Stimulated activated CD4-positive, alpha-beta T cell treated with anti-CD3 and anti-CD28 coated beads, Interleukin-4, amount 100 ng/mL, for 48 hours (primary cell): ENCODE measurements at regions not wholly inside any gene's neighbourhood (a gene's known extent, or its start where the extent isn't known, plus 50 kb on each side); places are given as distances from the start of the nearest gene placed in this dataset.

ENCODE experiments used
- DNase-seq, 2 donors: peaks; one replicate each; pipeline ENCODE4 v3.0.0-alpha.2; 2020; ENCODE audit warnings: low read depth in 2 of 2

DNA sequence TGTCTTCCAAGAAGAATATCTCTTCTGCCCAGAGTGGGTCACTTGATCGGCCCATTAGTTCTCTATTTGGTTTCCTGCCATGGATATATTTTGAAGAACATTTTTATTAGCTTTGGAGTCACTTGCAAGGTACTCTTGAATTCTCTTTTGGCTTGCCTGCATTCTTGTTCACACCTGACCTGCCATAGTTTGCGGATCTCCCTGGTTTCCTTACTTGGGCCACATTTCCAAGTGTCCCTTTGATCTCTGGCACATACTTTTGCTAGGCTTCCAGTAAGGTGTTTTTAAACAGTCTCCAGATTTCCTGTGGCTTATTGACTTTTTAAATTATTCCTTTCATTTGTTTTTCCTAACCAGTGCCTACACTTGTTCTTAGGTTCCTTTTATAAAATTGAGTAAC is 488.5 kb upstream of the MDFIC2 start:
- DNase-seq, result no peak

DNA sequence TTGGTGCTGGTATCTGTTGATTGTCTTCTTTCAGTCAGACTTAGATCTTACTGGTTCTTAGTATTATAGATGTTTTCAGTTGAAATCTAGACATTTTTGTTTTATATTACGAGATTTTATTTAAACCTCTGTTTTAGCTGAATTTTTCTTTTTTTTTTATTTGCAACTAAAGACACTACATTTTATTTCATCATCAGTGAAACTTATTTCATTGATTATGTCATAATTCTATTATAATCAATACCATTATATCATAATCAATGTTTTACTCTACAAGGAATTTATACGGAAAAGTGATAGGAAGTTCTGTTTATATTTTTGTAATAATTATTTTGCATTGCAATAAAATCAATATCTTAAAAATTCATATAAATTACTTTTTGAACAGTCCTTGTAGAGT is 477.4 kb upstream of the MDFIC2 start:
- no peak for DNase-seq

DNA sequence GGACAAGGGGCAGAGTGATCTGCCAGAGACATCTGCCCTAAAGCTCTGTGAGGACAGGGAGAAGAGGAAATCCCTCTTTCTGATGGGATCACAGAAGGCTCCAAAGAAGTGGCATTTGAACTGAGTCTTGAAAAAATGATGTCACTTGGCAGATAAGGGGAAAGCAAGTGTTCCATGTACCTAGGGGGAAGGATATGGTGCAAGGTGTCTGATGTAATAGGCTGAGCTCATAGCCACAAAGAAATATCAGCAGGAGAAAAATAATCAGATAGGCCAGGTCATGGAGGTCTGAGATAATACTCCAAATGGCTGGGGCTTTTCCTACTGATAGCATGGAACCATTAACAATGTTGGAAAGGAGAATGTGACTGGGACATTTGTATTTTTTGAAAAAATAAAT is 468.4 kb upstream of the MDFIC2 start:
- DNase-seq, result no peak

DNA sequence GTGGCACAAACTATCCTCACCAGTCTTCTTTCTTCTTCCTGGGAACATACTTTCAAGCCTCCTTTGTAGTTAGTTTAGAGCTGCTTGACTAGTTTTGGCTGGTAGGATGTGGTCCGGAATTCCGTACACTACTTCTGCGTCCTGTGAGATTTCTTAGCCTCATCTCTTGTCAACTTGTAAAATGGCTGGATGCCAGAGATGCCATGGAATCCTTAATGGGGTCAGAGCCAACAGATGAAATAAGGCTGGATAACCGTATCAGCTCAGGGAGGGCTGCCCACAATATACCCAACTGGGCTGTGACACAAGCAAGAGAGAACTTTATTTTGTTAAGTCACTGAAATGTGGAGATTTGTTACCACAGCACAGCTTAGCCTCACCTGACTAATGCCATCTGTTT is 466.9 kb upstream of the MDFIC2 start:
- no peak for DNase-seq

DNA sequence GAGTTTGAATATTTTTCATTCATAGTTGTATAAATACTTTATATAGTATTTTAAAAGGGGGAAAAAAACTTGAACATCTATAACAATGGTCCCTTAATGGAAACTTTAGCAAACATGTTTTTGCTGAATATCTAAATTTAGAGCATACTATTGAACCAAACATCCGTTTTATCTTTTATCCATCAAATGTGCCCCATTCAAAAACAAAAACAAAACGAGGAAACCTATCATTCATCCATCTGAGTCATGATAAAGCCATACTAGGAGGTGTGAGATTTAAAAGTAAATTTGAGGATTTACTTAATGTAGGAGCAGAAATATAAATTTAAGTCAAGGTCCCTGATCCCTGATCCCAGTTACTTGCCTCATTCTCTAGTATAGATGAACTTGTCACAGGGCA is 463.6 kb upstream of the MDFIC2 start:
- no peak for DNase-seq

DNA sequence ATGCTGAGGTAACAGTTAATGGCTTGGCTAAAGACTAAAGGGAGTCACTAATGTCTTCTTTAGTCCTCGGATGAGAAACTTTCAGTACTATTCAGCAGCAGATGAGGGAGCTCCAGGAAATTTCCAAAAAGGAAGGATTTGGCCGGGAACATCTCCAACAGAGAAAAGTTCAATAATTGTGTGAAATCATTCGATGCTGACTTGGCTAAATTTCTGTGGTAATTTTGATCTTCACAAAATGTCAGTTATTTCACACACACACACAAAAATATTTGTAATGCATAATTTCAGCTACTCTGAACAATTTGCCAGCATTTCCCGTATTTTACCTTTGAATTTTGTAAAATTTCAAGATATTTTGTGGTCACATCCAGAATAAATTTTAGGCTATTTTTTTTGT is 462.8 kb upstream of the MDFIC2 start:
- DNase-seq, result no peak

DNA sequence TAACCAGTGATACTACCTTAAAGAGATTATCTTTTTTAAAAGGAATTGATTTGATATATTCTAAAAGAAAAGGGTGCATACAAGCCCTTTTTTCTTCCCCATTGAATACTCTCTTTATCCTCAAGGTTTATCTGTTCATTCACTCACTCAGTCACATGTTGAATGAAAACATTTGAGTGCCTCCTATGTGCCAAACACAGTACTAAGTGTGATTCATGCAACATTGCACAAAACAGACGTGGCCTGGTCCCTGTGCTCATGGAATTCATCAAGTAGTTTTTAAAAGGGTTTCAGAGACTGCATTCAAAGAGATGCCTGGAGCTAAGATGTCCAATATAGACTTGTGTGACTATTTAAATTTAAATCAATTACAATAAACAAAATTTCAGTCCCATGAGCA is 462.2 kb upstream of the MDFIC2 start:
- DNase-seq, result no peak

DNA sequence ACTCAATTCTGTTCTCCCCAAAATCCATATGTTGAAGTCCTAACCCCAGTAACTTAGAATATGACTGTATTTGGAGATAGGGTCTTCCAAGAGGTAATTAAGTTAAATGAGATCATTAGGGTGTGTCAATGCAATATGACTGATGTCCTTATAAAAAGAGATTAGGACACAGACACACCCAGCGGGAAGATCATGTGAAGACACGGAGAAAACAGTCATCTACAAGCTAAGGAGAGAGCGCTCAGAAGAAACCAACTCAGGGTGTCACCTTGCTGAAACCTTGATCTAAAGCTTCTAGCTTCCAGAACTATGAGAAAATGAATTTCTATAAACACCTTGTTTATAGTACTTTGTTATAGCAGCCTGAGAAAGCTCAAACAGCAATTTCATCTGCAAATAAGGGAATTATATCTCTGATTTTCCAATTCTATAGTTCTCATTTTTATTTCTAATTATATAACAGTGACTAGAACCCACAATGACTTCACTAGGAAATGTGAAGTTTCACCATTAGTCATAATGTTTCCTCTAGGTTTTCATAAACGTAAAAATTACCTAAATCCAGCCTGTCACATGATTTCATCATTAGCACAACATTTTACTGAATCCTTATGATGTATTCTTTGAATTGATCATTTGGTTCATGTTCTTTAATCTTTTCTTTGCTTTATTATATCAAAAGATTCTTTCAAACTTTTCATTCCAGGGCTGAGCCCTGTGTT is 459.1 kb upstream of the MDFIC2 start:
- DNase-seq, result no peak

DNA sequence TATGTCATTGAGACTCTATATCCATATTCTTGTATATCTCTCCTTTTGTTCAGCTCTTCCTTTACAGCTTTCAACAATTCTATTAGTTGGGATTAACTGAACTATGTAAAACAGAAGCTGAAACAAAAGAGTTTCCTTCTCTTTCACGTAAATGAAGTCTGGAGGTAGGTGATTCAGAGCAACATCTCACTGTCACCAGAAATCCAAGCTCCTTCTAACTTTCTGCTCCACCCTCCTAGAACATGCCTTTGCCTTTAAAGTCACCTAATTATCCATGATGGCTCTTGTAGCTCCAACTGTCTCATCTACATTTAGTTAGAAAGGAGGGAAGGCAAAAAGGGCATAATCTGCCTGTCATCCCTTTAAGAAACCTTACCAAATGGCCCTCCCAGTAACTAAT is 458.2 kb upstream of the MDFIC2 start:
- no peak for DNase-seq

DNA sequence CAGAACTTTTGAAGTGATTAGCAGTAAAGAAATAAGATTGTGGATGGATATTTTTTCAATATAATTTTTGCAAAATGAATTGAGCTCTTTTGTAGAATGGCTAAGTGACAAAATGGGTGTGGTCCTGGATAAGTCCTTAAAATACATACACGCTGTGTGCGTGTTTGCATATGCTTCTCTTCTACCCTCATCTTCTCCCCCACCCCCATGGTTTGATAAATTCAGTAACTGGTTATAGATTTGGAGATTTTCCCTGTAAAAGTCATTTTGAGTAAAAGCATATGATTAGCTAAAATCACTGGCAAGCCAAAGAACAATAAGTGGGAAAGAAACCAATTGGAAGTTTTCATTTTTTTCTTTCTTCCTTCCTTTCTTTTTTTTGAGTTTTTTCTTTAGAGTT is 453.9 kb upstream of the MDFIC2 start:
- no peak for DNase-seq

DNA sequence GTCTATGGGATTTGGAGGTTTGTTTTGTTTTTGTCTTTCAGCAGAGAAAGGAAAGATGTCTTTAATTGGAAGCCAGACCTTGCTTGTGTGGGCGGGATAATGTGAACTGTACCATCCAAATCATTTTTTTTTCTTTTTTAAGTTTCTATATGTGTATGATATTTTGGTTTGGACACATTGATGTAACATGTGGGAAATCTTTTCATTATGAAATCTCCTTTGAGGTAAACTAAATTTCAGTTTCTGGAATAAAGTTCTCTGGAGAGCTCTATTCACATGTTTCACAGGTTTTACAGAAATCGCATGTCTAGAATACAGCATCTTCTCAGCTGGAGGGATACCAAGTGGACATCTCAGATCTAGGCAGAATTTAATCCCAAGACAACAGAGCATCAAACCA is 451.5 kb upstream of the MDFIC2 start:
- no peak for DNase-seq

DNA sequence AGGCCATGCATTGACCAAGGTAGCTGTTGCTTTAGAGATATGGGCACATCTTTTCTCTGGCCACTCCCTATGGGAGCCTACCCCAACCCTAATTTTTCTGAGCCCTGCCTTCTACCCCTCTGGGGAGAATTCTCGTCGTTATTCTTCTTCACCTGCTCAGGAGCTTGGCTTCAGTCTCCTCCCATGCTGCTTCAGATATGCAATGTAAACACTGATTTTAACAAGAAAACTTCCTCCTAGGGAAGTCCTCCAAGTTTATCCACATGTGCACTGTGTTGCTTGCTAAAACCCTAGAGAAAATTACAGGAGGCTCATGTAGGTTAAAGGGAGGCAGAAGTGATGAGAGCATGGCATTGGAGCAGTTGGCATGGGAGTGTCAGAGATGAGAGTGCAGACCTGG is 445.2 kb upstream of the MDFIC2 start:
- DNase-seq, result no peak

DNA sequence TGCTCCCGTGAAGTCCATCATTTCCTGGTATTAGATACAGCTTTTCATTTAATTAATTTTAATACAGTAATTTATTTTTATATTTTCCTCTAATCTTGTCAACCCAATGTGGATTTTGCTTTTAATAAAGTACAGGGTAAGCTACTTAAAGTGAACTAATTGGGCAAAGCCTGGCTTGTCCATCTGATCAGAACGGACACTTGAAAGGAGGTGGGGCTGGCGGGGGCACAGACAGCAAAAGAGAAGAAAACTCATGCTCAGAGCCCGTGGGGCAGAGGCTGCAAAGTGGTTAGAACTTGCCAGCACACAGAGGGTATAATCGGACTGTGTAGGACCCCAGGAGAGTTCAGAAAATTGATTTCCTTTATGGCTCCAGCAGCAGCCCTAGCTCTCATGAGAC is 443.1 kb upstream of the MDFIC2 start:
- DNase-seq, result no peak

DNA sequence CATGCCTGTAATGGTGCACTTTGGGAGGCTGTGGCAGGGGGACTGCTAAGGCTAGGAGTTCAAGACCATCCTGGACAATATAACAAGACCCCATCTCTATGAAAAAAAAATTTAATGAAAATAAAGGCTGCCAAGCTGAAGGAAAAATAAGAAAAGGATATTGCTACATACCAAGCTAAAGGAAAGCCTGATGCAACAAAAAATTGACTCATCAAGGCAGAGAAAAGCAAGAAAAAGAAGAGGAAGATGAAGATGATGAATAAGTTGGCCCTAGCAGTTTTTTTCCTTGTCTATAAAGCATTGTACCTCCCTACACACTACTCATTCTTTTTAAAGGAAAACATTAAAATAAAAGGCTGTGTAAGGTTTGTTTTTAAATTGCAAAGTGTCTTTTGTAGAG is 441.9 kb upstream of the MDFIC2 start:
- no peak for DNase-seq

DNA sequence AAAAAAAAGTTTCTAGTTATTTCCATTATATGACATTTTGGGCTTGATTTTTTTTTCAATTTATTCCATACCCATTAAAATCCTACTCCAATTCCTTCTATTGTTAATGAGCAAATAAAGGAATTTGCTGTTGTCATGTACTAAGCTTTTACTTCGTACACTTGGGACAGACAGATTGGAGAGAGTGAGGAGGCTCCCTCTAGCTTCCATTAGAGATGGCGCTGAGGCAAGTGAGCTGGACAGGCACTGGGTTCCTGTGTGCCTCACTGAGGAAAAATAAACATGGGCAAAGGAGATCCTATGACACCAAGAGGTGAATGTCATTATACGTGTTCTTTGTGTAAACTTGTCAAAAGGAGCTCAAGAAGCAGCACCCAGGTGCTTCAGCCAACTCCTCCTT is 441.1 kb upstream of the MDFIC2 start:
- no peak for DNase-seq

DNA sequence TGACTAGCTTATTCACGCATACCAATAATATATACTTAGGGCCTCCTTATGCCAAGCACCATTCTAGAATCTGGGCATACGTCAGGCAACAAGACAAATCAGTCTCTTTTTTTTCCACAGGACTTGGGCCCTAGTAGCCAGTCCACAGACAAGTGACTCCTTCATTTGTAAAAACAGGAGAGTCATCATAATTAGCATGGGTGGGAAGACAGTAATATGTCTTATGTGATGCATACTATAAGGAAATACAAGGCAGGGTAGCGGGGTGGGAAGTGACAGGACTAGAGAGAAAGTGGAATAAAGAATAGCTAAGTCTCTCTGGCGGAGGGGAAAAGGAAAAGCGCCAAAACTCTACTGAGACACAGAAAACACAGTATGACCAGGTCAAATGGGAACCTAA is 439.6 kb upstream of the MDFIC2 start:
- DNase-seq, result no peak

DNA sequence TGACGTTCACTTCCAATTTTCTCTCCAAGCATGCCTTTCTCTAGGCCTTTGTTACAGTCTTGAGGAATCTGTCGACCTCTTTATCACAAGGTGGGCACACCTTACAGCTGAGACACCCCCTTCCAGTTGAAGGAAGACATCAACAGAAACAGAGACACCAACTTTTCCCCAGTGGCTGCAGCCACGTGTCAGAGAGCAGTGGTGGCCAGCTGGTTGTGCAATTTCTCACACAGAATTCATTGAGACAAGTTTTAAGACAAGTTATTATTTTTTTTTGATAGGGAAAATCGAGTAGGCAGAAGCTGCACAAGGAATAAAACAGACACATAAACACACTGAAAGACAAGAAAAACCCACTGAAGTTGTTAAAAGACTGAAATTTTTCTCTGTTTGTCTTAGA is 436.7 kb upstream of the MDFIC2 start:
- no peak for DNase-seq

DNA sequence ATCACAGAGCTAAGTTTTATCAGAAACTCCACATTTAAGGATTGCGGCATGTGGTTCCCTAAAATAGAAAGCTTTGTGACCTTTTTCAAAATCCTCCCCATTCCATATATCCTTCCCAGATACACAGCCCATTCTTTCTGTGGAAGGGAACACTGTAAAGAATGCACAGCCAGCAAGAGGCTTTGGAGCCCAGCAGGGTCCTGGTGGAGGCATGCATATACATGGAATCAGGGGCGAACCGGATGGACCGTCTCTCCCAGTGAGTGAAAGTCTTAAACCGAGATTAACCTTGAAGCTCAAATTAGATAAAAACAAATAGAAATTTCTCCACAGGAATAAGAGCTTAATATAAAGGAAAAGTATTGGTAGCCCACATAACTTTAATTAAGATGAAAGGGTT is 436.2 kb upstream of the MDFIC2 start:
- no peak for DNase-seq

DNA sequence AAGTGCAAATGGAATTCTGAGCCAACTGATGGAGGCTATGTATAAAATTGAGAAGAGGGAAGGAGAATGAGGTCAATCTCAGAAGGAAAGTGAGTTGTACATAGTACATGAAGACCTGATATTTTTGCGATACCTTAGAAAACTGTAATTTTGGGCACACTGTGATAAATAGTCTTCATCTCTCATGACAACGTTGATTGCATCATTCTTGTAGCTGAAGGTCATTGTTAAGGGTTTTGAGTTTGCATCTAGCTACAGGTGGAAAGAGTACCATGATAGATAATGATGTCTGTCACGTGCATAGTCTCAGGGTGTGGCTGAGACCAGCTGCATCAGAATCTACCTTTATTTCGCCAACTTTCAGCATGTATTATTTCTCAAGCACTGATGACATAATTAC is 435.4 kb upstream of the MDFIC2 start:
- DNase-seq, result no peak

DNA sequence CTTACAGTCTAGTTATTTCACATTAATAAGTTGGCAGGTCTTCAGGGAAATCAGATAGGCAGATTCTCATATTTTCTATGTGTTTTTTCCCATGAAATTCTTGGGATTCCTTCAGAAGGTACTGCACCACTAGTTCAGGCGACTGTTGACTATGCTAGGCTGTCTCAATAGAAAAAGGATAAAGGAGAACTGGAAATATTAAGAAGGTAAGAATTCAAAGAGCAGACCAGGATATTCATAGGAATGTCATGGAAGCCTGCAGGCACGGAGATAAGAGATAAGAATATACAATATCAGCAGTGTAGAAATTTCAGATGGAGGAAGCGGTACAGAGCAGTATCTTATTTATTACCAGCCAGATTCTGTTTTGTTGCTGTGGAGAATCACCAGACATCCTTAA is 432.1 kb upstream of the MDFIC2 start:
- DNase-seq, result no peak

DNA sequence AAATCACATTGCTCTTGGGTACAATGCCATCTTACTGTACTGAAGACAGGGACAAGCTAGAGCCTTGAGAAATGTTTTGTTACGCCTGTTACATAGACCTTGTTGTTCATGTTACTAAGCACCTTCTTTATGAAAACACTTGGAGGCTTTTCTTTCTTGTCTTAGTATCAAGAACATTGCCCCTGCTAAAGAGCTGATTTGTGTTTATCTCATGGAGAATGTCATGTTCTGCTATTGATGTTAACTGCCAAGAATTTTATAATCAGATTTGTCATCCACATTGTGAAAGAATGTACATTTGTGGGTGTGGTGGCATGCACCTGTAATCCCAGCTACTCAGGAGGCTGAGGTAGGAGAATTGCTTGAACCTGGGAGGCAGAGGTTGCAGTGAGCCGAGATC is 431.3 kb upstream of the MDFIC2 start:
- no peak for DNase-seq

DNA sequence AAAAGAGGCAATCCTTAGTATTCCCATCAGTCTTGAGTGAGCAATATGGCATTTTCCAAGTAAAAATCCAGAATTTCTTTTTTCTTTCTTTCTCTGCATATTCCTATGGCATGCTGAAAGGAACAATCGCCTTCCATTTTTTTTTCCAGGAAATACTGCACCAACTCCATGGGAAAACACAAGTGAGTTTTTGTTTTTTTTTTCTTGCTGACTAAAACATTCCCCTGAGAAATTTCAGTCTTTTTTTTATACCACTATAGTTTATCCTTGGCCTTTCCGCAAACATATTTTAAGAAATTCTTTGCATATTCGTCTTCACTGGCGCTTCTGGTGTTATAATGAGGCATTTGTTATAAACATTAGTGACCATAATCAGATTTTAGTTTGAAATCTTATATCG is 429.6 kb upstream of the MDFIC2 start:
- DNase-seq, result no peak

DNA sequence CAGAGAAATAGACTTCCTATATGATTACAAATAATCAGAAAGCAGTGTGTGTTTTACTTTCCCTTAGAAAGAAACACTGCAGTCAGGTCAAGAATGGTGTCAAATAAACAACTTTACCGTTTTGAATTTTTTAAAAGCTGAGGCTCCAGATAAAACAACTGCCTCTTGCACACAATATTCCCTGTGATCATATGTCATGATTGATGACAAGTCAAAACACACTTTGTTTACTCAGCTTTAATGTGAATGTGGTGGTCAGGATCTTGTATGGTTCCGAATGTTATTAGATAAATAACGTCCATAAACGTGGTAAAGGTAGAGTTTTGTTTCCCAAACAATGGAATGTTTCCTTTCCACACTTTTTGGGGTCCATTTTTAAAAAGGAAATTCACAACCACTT is 428.4 kb upstream of the MDFIC2 start:
- DNase-seq, result no peak

DNA sequence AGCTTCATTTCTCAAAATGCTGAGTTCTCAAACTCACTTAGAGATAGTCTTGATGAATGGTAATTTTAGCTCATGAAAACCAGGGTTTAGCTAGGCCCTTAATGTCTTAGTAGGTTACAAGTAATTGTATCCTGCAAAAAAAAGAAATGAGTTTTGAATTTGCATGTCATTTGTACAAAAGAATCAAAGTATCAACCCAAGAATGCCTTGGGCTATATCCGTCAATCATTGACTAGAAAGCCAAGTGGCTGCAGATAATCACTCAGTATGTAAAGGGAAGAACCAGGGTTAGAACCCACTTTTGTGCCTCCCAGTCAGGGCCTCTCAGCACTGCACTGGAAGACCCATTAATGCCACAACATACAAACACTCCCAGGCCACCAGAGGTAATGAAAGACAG is 427.6 kb upstream of the MDFIC2 start:
- DNase-seq, result no peak

DNA sequence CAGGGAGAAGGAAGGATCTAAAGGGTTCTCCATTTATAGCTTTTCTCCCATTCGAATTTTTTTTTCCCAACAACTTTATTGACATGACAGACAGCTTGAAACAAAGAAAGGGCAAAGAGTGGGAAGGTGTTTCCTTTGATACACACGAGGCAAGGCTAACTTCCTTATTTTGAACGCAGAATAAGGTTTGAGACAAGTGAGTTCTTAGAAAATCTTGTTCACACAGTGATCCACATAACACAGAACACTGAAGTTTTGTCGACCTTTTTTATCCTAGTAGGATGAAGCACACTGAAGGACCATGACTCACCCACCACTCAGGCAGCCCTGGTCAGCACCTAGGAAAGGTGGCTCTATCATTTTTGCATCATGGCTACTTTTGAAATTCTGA is 425.8 kb upstream of the MDFIC2 start:
- no peak for DNase-seq
